GM18951 (cell line): ENCODE measurements at regions not wholly inside any gene's neighbourhood (a gene's known extent, or its start where the extent isn't known, plus 50 kb on each side); places are given as distances from the start of the nearest gene placed in this dataset.
"Not testable (repeated sequence)": the region's sequence is repeated elsewhere in the genome, so short reads cannot be mapped to it uniquely, and the experiment has no call there.

Experiments
- POLR2A ChIP-seq: IDR thresholded peaks from 4 replicates; pipeline ENCODE4 v1.6.1; 2011; ENCODE audit warnings: mild to moderate bottlenecking; ENCODE audit not compliant: insufficient read length, insufficient read depth; ENCODE audit errors: extremely low read depth
- in situ Hi-C: fragments of 300-500 bp; cut with MboI; formaldehyde crosslinking; loops from one replicate; pipeline ENCODE4 v1.12.0; 2022; ENCODE audit warnings: low sequenced_read_pairs, mixed read lengths, inconsistent platforms; ENCODE audit not compliant: unreplicated experiment

- in situ Hi-C loops, result no loop called here
- no peak for TF ChIP-seq POLR2A
Measured at GRCh38 chr5:124972703-124973102, 226.3 kb upstream of the ZNF608 start.

DNA sequence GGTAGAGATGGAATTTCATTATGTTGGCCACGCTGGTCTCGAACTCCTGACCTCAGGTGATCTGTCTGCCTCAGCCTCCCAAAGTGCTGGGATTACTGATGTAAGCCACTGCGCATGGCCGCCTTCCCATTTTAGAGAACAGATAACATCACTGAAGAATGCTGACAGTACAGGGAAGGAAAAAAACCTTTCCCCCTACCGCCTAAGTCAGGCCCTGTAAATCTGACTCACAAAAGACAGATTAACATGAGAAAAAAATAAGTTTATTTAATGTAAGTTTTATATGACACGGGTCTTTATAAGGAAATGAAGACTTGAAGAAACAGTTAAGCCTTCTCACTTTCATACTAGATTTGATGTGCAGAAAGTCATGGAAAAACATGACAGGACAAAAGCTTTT is 227.2 kb upstream of the ZNF608 start:
- in situ Hi-C loops, result no loop called here
- TF ChIP-seq POLR2A, result no peak

GRCh38 chr5:124976086-124976485 is 229.6 kb upstream of the ZNF608 start:
- no peak for TF ChIP-seq POLR2A
- in situ Hi-C loops, result no loop called here

- in situ Hi-C loops, result no loop called here
- no peak for TF ChIP-seq POLR2A
Measured at GRCh38 chr5:124979251-124979650, 232.8 kb upstream of the ZNF608 start.

DNA sequence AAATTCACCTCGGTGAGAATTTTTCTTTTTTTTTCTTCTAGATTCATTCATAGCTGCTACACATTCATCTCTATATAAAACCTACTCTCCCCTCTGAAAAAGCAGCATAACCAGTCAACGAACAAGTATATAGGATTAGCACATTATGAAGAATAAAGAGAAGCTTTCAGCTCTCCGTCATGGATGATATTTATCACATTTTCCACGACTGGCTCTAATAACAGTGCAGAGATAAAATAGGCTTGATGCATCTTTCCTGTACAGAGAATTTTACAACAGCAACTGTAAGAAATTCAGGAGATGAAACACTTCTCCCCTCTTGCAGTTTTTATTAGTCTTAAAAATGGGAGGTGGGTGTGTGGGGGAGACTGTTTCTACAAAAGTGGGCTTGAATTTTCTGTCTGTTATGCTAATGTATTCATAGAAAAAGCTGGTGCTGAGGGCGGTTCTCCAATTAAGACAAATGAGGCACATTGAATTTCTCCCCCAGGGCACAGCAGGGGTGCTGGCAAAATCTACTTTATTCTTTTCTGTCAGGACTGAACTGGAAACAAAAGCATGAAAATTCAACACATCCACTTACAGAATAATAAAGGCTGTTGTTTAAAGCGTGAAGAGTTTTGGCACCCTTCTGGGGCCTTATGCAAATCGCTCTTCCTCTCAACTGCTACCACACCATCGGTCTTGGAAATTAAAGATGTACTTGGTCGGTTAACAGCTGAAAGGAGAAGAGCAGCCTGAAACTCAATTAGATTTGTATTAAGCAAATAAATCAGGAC is 233.9 kb upstream of the ZNF608 start:
- in situ Hi-C loops, result no loop called here
- TF ChIP-seq POLR2A, result no peak

DNA sequence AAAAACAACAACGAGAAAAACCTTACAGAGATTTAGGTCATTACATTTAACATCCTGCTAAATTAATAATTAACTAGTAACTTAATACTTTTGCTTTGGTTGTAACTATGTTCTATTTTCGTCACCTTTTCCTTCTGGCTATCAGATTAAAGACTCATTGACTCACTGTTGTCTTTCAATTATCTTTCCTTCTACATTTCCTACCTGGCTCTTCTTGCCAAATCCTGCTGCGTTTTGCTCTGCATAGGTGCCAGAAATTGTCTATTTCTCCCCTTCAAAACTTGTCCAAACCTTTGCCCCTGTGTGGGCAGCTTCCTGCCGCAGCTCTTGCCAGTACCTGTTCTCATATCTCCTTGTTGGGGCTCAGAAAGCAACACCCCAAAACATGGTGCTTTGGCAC is 235.5 kb upstream of the ZNF608 start:
- no peak for TF ChIP-seq POLR2A
- in situ Hi-C loops, result no loop called here

DNA sequence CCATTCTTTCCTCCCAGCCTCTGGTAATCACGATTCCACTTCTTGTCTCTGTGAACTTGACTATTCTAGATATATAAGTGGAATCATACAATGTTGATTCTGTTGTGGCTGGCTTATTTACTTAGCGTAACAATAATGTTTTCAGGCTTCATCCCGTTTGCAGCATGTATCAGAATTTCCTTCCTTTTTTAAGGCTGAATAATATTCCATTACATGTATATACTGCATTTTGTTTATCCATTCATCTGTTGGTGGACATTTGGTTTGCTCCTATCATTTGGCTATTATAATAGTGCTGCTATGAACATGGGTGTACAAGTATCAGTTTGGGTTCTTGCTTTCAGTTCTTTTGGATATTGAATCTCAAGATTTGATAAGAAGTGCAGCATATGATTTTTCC is 239.7 kb upstream of the ZNF608 start:
- TF ChIP-seq POLR2A, result no peak
- in situ Hi-C loops, result no loop called here

GRCh38 chr5:124986667-124987066 is 240.2 kb upstream of the ZNF608 start:
- in situ Hi-C loops, result no loop called here
- TF ChIP-seq POLR2A, result no peak

DNA sequence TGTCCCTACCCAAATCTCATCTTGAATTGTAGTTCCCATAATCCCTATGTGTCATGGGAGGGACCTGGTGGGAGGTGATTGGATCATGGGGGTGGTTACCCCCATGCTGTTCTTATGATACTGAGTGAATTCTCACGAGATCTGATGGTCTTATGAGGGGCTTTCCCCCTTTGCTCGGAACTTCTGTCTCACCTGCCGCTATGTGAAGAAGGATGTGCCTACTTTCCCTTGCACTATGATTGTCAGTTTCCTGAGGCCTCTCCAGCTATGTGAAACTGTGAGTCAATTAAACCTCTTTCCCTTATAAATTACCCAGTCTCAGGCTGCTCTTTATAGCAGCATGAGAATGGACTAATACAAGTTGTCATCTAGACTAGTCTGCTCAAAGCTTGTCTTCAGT is 241.3 kb upstream of the ZNF608 start:
- in situ Hi-C loops, result not testable (repeated sequence)

DNA sequence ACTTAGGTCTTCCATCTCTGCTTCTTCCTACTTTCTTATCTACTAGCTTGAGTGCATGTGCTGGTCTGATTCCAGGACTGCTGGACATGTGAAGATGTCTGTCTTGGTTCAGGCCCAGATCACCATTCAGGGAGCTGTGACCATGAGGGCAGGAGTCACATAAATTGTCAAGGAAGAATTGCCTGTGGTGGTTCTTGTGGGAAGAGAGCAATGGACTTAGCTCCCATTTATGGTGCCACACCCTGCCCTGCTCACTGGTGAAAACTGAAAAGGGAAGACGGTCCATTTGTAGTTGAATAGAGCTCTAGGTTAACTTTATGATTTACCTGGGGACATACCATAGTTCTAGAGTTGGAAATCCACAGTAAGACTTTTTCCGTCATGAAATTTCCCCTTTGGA is 244.3 kb upstream of the ZNF608 start:
- TF ChIP-seq POLR2A, result no peak
- in situ Hi-C loops, result no loop called here

DNA sequence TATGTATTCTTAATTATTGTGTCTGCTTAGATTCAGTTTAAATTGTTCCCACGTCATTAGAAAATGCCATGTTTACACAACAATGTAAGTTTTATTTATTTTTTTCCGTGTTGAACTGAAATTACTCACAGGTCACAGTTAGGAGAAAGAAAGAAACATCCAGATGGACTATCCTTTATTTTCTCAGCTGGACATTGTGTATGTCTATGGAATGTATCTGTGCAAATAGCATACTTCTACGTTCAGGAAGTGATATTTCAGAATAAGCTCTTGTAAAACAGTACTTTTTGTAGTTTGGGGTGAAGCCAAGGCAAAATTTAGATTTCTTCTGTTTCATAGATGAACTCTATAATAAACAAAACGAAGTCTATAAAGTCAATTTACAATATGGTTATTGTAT is 249.0 kb upstream of the ZNF608 start:
- in situ Hi-C loops, result no loop called here
- no peak for TF ChIP-seq POLR2A

- TF ChIP-seq POLR2A, result no peak
- in situ Hi-C loops, result no loop called here
Measured at GRCh38 chr5:124996023-124996763, 249.8 kb upstream of the ZNF608 start.

DNA sequence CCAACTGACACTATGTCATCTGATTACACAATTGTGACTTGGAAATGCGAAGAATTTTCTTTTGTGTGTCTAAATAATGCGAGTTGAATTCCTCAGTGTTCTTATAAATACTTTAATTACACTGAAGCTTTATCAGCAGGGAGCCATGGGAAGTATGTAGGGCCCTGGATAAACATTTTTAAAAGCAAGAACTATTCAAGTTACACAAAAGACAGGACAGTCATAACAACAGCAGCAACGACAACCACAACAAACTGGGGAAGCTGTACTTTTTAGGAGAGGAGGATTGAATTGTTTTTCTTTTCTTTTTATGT is 250.3 kb upstream of the ZNF608 start:
- in situ Hi-C loops, result no loop called here
- TF ChIP-seq POLR2A, result no peak

GRCh38 chr5:124997186-124997893 is 250.9 kb upstream of the ZNF608 start:
- in situ Hi-C loops, result no loop called here
- TF ChIP-seq POLR2A, result no peak
